Adrenal gland (tissue), 9 donors: ENCODE measurements at regions not wholly inside any gene's neighbourhood (a gene's known extent, or its start where the extent isn't known, plus 50 kb on each side); places are given as distances from the start of the nearest gene placed in this dataset.

Experiments used
- DNase-seq, 7 donors: peaks; one replicate each; pipeline ENCODE4 v3.0.0-alpha.2; 2019 to 2020
- H3K27ac ChIP-seq, 5 donors: fragments of 200-600 bp; sonication (generic) in 4 of 5; 1 replicate in 3 of 5; 2 replicates in 2 of 5; pipeline versions ENCODE4 v1.5.1 to v1.8.0; 2016 to 2020; ENCODE audit warnings: mild to moderate bottlenecking in 1 of 5
- H3K27me3 ChIP-seq: fragments of 200-600 bp; 2 replicates; pipeline ENCODE4 v1.8.0; 2021
- H3K36me3 ChIP-seq, 2 donors: fragments of 200-600 bp; replicated peaks in 1 of 2; 1 replicate in 1 of 2; 2 replicates in 1 of 2; pipeline versions ENCODE4 v1.5.1 to v1.8.0; 2018 to 2022
- H3K4me1 ChIP-seq, 2 donors: fragments of 200-600 bp; replicated peaks in 1 of 2; 1 replicate in 1 of 2; 2 replicates in 1 of 2; pipeline versions ENCODE4 v1.5.1 to v1.8.0; 2018 to 2021
- H3K4me3 ChIP-seq, 4 donors: fragments of 200-600 bp; sonication (generic) in 3 of 4; one replicate each; pipeline ENCODE4 v1.5.1; 2016 to 2018
- H3K9me3 ChIP-seq, 3 donors: fragments of 200-600 bp; sonication (generic) in 1 of 3; replicated peaks in 1 of 3; 1 replicate in 2 of 3; 2 replicates in 1 of 3; pipeline versions ENCODE4 v1.5.1 to v1.8.0; 2016 to 2021
- POLR2A ChIP-seq, 2 donors: fragments of 450-650 bp; IDR thresholded peaks; one replicate each; pipeline ENCODE4 v1.6.1; 2017; ENCODE audit warnings: antibody characterized with exemption in 2 of 2, mild to moderate bottlenecking in 2 of 2, moderate library complexity in 1 of 2
- WGBS, 4 donors: extraction: QIAGEN DNeasy Blood & Tissue Kit in 2 of 4; methylation state at CpG; one replicate each; pipeline versions ENCODE4 v1.1.5 to v1.1.7; 2013 to 2017; 5-methylcytosine and 5-hydroxymethylcytosine counted together
- intact Hi-C, 2 donors: fragments of 100-400 bp; cut with DNase I; formaldehyde crosslinking; loops; one replicate each; pipeline versions ENCODE4 v1.14.1 to v1.15.0; 2022 to 2023
- TF ChIP-seq, protein P1 (sequence below), 6 experiments: fragments of 450-650 bp in 4 of 6; fragments of 200-600 bp in 2 of 6; sonication (generic) in 1 of 6; IDR thresholded peaks; 1 replicate in 5 of 6; 2 replicates in 1 of 6; pipeline versions ENCODE4 v1.5.1 to v1.8.0; 2016 to 2021; ENCODE audit warnings: antibody characterized with exemption in 6 of 6, mild to moderate bottlenecking in 2 of 6, moderate library complexity in 1 of 6
- donor health status: healthy with polysubstance abuse.
- donor health status: Bipolar disorder and iron deficiency.
- donor health status: DM: yes; HTN: yes; CAD: no.
- donor health status: DM: no; HTN: no; CAD: no.
- donor health status: DM: no; HTN: no; CAD: no.

DNA sequence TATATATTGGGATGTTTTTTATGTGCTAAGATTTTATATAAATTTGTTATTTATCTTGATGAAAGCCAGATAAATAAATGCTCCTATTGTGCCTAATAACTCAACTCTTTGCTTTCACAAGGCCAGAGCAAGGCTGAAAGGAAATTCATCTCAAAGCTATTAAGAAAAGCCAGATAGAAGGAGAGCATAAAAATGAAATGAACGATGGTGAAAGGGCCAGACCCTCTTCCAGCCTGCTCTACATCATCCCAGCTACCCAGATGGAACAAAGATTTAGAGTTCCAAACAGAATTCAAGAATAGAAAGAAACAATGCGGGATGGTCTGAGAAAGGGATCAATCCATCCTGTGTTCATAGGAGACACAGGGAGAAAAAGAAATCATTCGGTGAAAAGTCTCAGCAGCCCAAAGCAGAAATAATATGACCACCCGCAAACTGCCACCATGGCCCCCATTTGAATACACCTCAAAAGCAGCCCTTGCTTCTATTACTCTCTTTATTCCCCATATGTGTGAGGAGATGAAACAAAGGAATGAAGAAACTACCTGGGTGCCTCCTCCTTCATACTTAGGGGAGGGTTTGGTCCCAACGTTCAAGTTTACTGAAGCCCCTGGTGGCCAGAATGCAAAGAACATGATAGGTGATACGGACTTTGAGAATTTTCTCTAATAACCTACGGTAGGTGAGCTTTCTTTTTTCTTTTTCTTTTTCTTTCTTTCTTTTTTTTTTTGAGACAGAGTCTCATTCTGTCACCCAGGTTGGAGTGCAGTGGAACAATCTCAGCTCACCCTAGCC is 110.1 kb upstream of the FBXO11 start:
- H3K9me3 ChIP-seq: no peaks in the 10 kb centered on the region
- 70 to 78% (median 72%) methylated on average over 7 of the region's 7 CpGs for WGBS, 4 donors
- H3K27me3 ChIP-seq: no peaks in the 10 kb centered on the region
- DNase-seq: no peak
- H3K4me3 ChIP-seq: no peak overlapping the region
- intact Hi-C loops: no loop called here
- no peak for TF ChIP-seq POLR2A (IDR thresholded peaks at IDR 0.05)
- TF ChIP-seq, protein P1, sequence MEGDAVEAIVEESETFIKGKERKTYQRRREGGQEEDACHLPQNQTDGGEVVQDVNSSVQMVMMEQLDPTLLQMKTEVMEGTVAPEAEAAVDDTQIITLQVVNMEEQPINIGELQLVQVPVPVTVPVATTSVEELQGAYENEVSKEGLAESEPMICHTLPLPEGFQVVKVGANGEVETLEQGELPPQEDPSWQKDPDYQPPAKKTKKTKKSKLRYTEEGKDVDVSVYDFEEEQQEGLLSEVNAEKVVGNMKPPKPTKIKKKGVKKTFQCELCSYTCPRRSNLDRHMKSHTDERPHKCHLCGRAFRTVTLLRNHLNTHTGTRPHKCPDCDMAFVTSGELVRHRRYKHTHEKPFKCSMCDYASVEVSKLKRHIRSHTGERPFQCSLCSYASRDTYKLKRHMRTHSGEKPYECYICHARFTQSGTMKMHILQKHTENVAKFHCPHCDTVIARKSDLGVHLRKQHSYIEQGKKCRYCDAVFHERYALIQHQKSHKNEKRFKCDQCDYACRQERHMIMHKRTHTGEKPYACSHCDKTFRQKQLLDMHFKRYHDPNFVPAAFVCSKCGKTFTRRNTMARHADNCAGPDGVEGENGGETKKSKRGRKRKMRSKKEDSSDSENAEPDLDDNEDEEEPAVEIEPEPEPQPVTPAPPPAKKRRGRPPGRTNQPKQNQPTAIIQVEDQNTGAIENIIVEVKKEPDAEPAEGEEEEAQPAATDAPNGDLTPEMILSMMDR (IDR thresholded peaks at IDR 0.05): no peak
- no peaks in the 10 kb centered on the region for H3K36me3 ChIP-seq
- no peak overlapping the region for H3K27ac ChIP-seq
- H3K4me1 ChIP-seq: no peaks in the 10 kb centered on the region

DNA sequence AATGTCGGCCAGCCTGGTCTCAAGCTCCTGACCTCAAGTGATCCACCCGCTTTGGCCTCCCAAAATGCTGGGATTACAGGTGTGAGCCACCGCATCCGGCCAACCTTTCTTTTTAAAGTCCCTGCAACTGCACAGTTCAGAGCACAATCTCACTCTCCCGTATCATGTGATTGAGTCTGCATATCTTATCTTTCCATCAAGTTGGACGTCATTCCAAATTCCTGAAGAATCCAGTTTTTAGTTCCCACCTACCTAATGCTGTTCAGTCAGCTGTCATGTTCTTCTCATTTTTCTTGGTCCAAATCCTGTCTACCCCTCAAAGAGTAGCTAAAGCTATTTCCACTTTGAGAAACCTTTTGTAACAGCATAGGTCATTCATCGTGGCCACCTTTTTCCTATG is 110.8 kb upstream of the FBXO11 start:
- Histone ChIP-seq H3K4me1 (no peaks in the 10 kb centered on the region), H3K36me3 (no peaks in the 10 kb centered on the region), H3K27me3 (no peaks in the 10 kb centered on the region), H3K4me3 (no peak overlapping the region), H3K9me3 (no peaks in the 10 kb centered on the region), H3K27ac (no peak overlapping the region)
- WGBS, 4 donors: 81 to 87% (median 86%) methylated on average over 7 of the region's 7 CpGs
- DNase-seq: no peak
- TF ChIP-seq, protein P1 (IDR thresholded peaks at IDR 0.05): no peak
- TF ChIP-seq POLR2A (IDR thresholded peaks at IDR 0.05): no peak
- intact Hi-C loops: no loop called here

DNA sequence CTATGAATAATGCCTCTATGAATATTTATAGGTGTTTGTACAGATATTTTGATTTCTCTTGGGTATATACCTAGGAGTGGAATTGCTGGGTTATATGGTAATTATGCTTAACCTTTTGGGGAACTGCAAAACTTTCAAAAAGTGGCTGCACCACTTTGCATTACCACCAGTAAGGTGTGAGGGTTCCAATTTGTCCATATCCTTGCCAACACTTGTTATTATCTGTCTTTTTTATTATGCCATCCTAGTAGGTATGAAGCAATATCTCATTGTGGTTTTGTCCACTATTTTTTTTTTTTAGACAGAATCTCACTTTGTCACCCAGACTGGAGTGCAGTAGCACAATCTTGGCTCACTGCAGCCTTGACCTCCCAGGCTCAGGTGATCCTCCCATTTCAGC is 112.2 kb upstream of the FBXO11 start:
- TF ChIP-seq, protein P1 (IDR thresholded peaks at IDR 0.05): no peak
- TF ChIP-seq POLR2A (IDR thresholded peaks at IDR 0.05): no peak
- Histone ChIP-seq H3K9me3 (no peaks in the 10 kb centered on the region), H3K4me3 (no peak overlapping the region), H3K27ac (no peak overlapping the region), H3K4me1 (no peaks in the 10 kb centered on the region), H3K36me3 (no peaks in the 10 kb centered on the region), H3K27me3 (no peaks in the 10 kb centered on the region)
- intact Hi-C loops: no loop called here
- no peak for DNase-seq

DNA sequence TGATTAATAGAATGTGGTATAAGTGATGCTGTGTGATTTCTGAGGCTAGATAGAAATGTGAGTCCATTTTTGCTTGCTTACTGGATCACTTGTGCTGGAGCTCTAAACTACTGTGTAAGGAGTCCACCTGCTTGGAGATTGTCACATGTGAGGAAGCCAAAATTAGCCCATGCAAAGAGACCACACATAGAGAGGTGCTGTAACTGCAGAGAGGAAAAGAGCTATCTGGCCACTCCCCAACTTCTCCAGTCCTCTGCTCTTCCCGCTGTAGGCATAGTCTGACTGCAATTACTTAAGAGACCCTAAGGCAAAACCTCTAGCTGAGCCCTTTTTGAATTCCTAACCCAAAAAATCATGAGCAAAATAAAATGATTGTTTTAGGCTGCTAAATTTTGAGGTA is 120.6 kb upstream of the FBXO11 start:
- no peak for TF ChIP-seq POLR2A (IDR thresholded peaks at IDR 0.05)
- TF ChIP-seq, protein P1 (IDR thresholded peaks at IDR 0.05): no peak
- WGBS, 4 donors: 68 to 81% (median 75%) methylated on average over 1 of the region's 1 CpG
- DNase-seq: no peak
- no peaks in the 10 kb centered on the region for H3K9me3 ChIP-seq
- no peak overlapping the region for H3K27ac ChIP-seq
- no peak overlapping the region for H3K4me3 ChIP-seq
- no peaks in the 10 kb centered on the region for H3K4me1 ChIP-seq
- H3K36me3 ChIP-seq: no peaks in the 10 kb centered on the region
- H3K27me3 ChIP-seq: no peaks in the 10 kb centered on the region
- intact Hi-C loops: no loop called here
